NOMO-1 treated with DMSO at 0.1 percent for 48 hours (cell line): ENCODE measurements at regions not wholly inside any gene's neighbourhood (a gene's known extent, or its start where the extent isn't known, plus 50 kb on each side); places are given as distances from the start of the nearest gene placed in this dataset.

ENCODE experiments used
- DNase-seq: peaks from one replicate; lab custom pipeline; 2025; ENCODE audit not compliant: unreplicated experiment; lab: John Stamatoyannopoulos, UW

DNA sequence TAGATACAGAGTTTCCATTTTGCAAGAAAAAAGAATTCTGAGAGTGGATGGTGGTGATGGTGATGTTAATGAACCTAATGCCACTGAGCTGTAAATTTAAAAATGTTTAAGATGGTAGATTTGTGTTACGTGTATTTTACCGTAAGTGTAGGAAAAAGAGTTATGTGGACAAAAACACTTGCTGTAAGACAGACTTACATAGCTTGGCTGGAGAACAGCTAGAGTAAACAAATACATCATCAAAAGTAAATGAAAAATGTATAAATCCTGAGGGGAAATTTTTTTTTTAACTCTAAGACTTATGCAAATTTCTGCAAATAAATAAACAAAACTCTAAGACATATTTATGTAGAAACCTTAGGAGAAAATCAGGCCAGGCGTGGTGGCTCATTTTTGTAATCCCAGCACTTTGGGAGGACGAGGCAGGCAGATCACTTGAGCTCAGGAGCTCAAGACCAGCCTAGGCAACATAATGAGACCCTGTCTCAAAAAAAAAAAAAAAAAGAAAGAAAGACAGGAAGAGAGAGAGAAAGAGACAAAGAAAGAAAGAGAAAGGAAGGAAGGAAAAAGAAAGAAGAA lies 66.2 kb upstream of the CDK13 start:
- DNase-seq = no peak

DNA sequence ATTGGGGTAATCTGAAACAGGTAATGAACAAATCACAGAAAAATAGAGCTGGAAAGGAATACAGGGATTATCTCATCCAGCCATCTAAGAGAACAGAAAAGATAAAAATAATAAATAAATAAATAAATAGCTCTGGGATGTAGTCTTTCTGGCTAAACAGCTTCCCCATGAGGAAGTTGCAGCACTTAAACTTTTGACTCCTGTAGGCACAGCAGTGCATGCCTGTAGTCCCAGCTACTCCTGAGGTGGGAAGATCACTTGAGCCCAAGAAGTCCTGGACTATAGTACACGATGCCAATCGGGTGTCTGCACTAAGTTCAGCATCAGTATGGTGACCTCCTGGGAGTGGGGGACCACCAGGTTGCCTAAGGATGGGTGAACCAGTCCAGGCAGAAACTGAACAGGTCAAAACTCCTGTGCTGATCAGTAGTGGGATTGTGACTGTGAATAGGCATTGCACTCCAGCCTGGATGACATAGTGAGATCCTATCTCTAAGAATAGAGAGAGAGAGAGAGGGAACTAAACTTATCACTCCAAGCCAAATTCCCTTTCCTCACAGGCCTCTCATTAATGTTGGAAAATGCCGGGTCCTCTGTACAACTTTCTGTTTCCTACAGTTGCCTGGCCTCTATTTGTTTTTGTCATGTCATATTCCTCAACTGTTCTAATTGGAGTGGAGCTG lies 61.7 kb upstream of the CDK13 start:
- no peak for DNase-seq

- no peak for DNase-seq
Observed at GRCh38 chr7:39890411-39890810, 59.6 kb upstream of the CDK13 start.

DNA sequence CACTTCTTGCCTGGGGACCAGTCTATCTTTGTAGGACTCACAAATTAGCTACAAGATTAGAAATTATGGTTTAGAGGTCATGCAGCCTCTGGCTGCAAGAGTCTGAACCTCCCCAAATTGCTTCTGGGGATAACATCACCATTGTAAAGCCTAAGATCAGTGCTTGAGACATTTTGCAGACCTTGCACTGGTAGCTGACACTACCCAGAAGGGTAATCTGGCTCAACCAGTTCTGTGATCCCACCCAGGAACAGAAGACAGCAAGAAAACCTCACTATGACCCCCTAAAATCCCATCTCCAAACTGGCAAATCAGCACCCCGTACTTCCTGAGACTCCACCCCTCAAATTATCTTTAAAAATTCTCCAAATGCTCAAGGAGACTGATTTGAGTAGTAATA lies 58.2 kb upstream of the CDK13 start:
- no peak for DNase-seq

DNA sequence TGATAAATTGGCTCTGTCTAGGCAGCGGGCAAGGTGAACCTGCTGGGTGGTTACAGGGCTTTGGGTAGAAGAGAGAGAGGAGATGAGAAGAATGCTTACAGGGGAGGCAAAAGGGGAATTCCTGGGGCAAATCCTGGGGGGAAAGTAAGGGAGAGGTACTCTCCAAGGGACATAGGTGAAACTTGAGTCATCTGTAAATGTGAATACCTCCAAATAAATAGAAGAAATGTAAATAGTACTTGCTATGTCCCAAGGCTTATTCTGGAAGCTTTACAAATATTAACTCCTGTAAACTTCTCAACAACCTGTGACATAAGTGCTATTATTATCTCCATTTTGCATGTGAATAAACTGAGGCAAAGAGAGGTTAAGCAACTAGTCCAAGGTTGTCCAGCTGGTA lies 57.7 kb upstream of the CDK13 start:
- no peak for DNase-seq

DNA sequence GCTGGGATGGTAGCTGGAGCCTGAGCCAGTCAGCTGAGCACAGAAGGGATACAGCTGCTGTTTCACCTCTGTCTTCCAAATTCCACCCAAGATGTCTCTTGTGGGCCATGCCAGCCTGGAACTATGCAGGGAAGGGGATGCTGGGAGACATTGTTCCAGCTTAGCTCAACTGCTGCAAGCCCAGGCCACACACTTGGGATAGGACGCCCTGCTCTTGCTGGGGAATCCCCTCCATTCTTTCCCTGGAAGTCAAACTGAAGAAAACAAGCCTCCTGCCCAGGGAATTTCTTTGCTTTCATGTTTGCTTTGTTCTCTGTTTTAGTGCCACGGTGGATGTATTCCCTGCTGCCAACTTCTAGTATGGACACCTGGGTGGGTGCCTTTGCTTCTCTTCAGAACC lies 55.2 kb upstream of the CDK13 start:
- no peak for DNase-seq

- no peak for DNase-seq
Observed at GRCh38 chr7:39896840-39897239, 53.2 kb upstream of the CDK13 start.

DNA sequence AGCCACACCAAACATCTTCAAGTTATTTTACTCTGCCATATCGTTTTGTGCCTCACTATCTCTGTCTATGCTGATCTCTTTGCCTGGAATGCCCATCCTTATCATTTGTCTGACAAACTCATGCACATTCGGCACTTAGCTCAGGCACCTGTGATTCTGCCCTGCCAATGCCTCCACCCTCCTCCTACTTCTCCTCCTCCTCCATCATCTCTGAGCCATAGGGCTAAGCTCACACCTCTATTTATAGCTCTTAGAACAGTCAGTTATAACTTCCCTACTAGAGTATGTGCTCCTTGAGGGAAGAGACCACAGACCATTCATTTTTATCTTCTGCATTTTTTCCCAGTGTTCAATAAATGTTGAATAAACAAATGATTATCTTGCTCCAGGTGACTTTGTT lies 51.2 kb upstream of the CDK13 start:
- no peak for DNase-seq
